IMR-90 (cell line): ENCODE measurements at regions not wholly inside any gene's neighbourhood (a gene's known extent, or its start where the extent isn't known, plus 50 kb on each side); places are given as distances from the start of the nearest gene placed in this dataset.

ENCODE experiments used
- ATAC-seq: fragments of 200-7000 bp; cut with Tn5 transposase; 2 replicates; pipeline ENCODE4 v1.9.1; 2020; ENCODE audit warnings: low read depth, mild to moderate bottlenecking, moderate library complexity
- BruUV-seq: library from RNA; stranded (reverse); fragments of 400-500 nt; replicated peaks from 2 replicates; lab custom pipeline; 2021; lab: Mats Ljungman, UMichigan
- CTCF ChIA-PET: fragments of 300-600 bp; formaldehyde crosslinking; extraction: SDS; loops from one replicate; lab custom pipeline; 2021; ENCODE audit warnings: antibody characterized with exemption; lab: Yijun Ruan, JAX
- POLR2A ChIA-PET: fragments of 300-600 bp; sonication (Branson Sonifier 250); formaldehyde crosslinking; loops from one replicate; lab custom pipeline; 2022; ENCODE audit warnings: antibody characterized with exemption; ENCODE audit not compliant: unreplicated experiment; lab: Charles Lee
- DNase-seq: peaks from one replicate; pipeline ENCODE4 v3.0.0; 2013
- H2AFZ ChIP-seq: replicated peaks from 2 replicates; pipeline ENCODE3; 2013; ENCODE audit warnings: low read length, mild to moderate bottlenecking; ENCODE audit not compliant: poor library complexity
- H2AK5ac ChIP-seq: 2 replicates; pipeline ENCODE4 v1.6.1; 2013; ENCODE audit warnings: low read depth, low read length, inconsistent platforms
- H2AK9ac ChIP-seq: replicated peaks from 2 replicates; pipeline ENCODE3; 2013; ENCODE audit warnings: mild to moderate bottlenecking, low read depth, low read length, moderate library complexity; ENCODE audit not compliant: poor library complexity
- H2BK120ac ChIP-seq: 2 replicates; pipeline ENCODE4 v1.6.1; 2013; ENCODE audit warnings: low read depth, low read length, inconsistent platforms
- H2BK15ac ChIP-seq: 3 replicates; pipeline ENCODE4 v1.6.1; 2013; ENCODE audit warnings: low read depth, low read length, inconsistent platforms
- H2BK20ac ChIP-seq: 2 replicates; pipeline ENCODE4 v1.6.1; 2013; ENCODE audit warnings: low read depth, mild to moderate bottlenecking, inconsistent platforms, low read length, moderate library complexity
- H2BK5ac ChIP-seq: 2 replicates; pipeline ENCODE4 v1.6.1; 2013; ENCODE audit warnings: mild to moderate bottlenecking, low read depth, low read length, inconsistent platforms; ENCODE audit not compliant: poor library complexity, severe bottlenecking
- H3K14ac ChIP-seq: replicated peaks from 2 replicates; pipeline ENCODE4 v1.6.1; 2013; ENCODE audit warnings: low read depth, low read length, inconsistent platforms
- H3K18ac ChIP-seq: 2 replicates; pipeline ENCODE4 v1.6.1; 2013; ENCODE audit warnings: low read depth, low read length, control low read depth
- H3K23ac ChIP-seq: 2 replicates; pipeline ENCODE4 v1.6.1; 2013; ENCODE audit warnings: low read depth, low read length, inconsistent platforms
- H3K27ac ChIP-seq: 2 replicates; pipeline ENCODE4 v1.5.1; 2013; ENCODE audit warnings: mild to moderate bottlenecking, control low read depth, low read length; ENCODE audit not compliant: insufficient read depth
- H3K27me3 ChIP-seq: 2 replicates; pipeline ENCODE4 v1.6.1; 2013; ENCODE audit warnings: low read length; ENCODE audit not compliant: control insufficient read depth, insufficient read depth
- H3K36me3 ChIP-seq: 2 replicates; pipeline ENCODE4 v1.6.1; 2013; ENCODE audit warnings: low read length, mixed read lengths; ENCODE audit not compliant: control insufficient read depth, insufficient read depth
- H3K4ac ChIP-seq: 2 replicates; pipeline ENCODE4 v1.6.1; 2013; ENCODE audit warnings: low read depth, low read length, inconsistent platforms
- H3K4me1 ChIP-seq: 2 replicates; pipeline ENCODE4 v1.6.1; 2013; ENCODE audit warnings: low read length, mixed read lengths; ENCODE audit not compliant: control insufficient read depth, insufficient read depth
- H3K4me2 ChIP-seq: 2 replicates; pipeline ENCODE4 v1.6.1; 2013; ENCODE audit warnings: low read depth, mild to moderate bottlenecking, control low read depth, low read length, moderate library complexity
- H3K4me3 ChIP-seq: 2 replicates; pipeline ENCODE4 v1.5.1; 2013; ENCODE audit warnings: low read depth, mild to moderate bottlenecking, control low read depth, low read length, moderate library complexity; ENCODE audit not compliant: insufficient read depth
- H3K56ac ChIP-seq: 2 replicates; pipeline ENCODE4 v1.6.1; 2013; ENCODE audit warnings: low read length, inconsistent platforms; ENCODE audit not compliant: insufficient read depth; ENCODE audit errors: extremely low read depth
- H3K79me1 ChIP-seq, 2 experiments: 2 replicates each; pipeline ENCODE4 v1.6.1; 2013; ENCODE audit warnings: low read length in 2 of 2, inconsistent platforms in 1 of 2, low read depth in 1 of 2
- H3K9ac ChIP-seq: 2 replicates; pipeline ENCODE4 v1.6.1; 2013; ENCODE audit warnings: low read depth, low read length, control low read depth
- H3K9me1 ChIP-seq: 2 replicates; pipeline ENCODE4 v1.6.1; 2013; ENCODE audit warnings: low read length, inconsistent platforms; ENCODE audit not compliant: insufficient read depth
- H3K9me3 ChIP-seq: 2 replicates; pipeline ENCODE4 v1.6.1; 2013; ENCODE audit warnings: low read length; ENCODE audit not compliant: control insufficient read depth, insufficient read depth
- H4K20me1 ChIP-seq: 2 replicates; pipeline ENCODE4 v1.6.1; 2013; ENCODE audit warnings: low read length, inconsistent platforms; ENCODE audit not compliant: insufficient read depth
- H4K5ac ChIP-seq: 2 replicates; pipeline ENCODE4 v1.6.1; 2013; ENCODE audit warnings: mild to moderate bottlenecking, low read depth, low read length, control low read depth
- H4K8ac ChIP-seq, 2 experiments: 2 replicates each; pipeline ENCODE4 v1.6.1; 2013; ENCODE audit warnings: low read depth in 2 of 2, low read length in 2 of 2, control low read depth in 1 of 2, inconsistent platforms in 1 of 2
- H4K91ac ChIP-seq: 2 replicates; pipeline ENCODE4 v1.6.1; 2013; ENCODE audit warnings: low read depth, low read length, inconsistent platforms; ENCODE audit not compliant: insufficient read depth
- BHLHE40 ChIP-seq: fragments of 150-350 bp; IDR thresholded peaks from 2 replicates; pipeline ENCODE4 v1.6.1; 2016; ENCODE audit warnings: mild to moderate bottlenecking, low read depth, low read length
- CEBPB ChIP-seq: IDR thresholded peaks from 2 replicates; pipeline ENCODE4 v1.6.1; 2012; ENCODE audit warnings: low read depth, low read length, improper control_type of control experiment
- FOS ChIP-seq: fragments of 150-350 bp; IDR thresholded peaks from 2 replicates; pipeline ENCODE4 v1.6.1; 2016; ENCODE audit warnings: low read depth, low read length
- MAFK ChIP-seq: IDR thresholded peaks from 2 replicates; pipeline ENCODE4 v1.6.1; 2012; ENCODE audit warnings: low read depth, low read length, improper control_type of control experiment
- MAZ ChIP-seq: IDR thresholded peaks from 2 replicates; pipeline ENCODE4 v1.6.1; 2012; ENCODE audit warnings: low read depth, mild to moderate bottlenecking, low read length, improper control_type of control experiment, moderate library complexity, borderline replicate concordance
- RFX5 ChIP-seq: IDR thresholded peaks from 2 replicates; pipeline ENCODE4 v1.8.0; 2012; ENCODE audit warnings: low read depth, mild to moderate bottlenecking, low read length, moderate library complexity
- SMC3 ChIP-seq: fragments of 150-350 bp; IDR thresholded peaks from 2 replicates; pipeline ENCODE4 v1.6.1; 2016; ENCODE audit warnings: low read depth, mild to moderate bottlenecking, antibody characterized with exemption, low read length, moderate library complexity
- WGBS, 2 experiments: methylation state at CpG; one replicate each; pipeline versions ENCODE4 v1.1.5 to v1.1.7; 2013; ENCODE audit warnings: missing lambda C conversion rate in 2 of 2; ENCODE audit not compliant: insufficient read length in 1 of 2; ENCODE audit errors: extremely low coverage in 2 of 2; 5-methylcytosine and 5-hydroxymethylcytosine counted together
- dilution Hi-C: fragments of 300-500 bp; cut with HindIII; formaldehyde crosslinking; loops from one replicate; pipeline ENCODE4 v1.14.3; 2018; ENCODE audit warnings: low sequenced_read_pairs; ENCODE audit not compliant: unreplicated experiment
- in situ Hi-C: fragments of 300-500 bp; cut with MboI; formaldehyde crosslinking; loops from 3 replicates; pipeline ENCODE4 v1.14.3; 2019; ENCODE audit warnings: low sequenced_read_pairs, inconsistent platforms, mixed read lengths
- intact Hi-C: fragments of 100-400 bp; cut with micrococcal nuclease; formaldehyde crosslinking; loops from 2 replicates; pipeline ENCODE4 v1.10.0; 2022
- TF ChIP-seq, protein P1 (sequence below): fragments of 150-350 bp; IDR thresholded peaks from 2 replicates; pipeline ENCODE4 v1.6.1; 2017; ENCODE audit warnings: mild to moderate bottlenecking, antibody characterized with exemption, low read length, low read depth
- TF ChIP-seq, protein P2 (sequence below): conservative IDR thresholded peaks from 2 replicates; pipeline ENCODE4 v1.5.1; 2012; ENCODE audit warnings: mild to moderate bottlenecking, low read depth, low read length, improper control_type of control experiment
- TF ChIP-seq, protein P3 (sequence below): fragments of 150-350 bp; IDR thresholded peaks from 2 replicates; pipeline ENCODE4 v1.6.1; 2016; ENCODE audit warnings: low read depth, mild to moderate bottlenecking, low read length, moderate library complexity, borderline replicate concordance

DNA sequence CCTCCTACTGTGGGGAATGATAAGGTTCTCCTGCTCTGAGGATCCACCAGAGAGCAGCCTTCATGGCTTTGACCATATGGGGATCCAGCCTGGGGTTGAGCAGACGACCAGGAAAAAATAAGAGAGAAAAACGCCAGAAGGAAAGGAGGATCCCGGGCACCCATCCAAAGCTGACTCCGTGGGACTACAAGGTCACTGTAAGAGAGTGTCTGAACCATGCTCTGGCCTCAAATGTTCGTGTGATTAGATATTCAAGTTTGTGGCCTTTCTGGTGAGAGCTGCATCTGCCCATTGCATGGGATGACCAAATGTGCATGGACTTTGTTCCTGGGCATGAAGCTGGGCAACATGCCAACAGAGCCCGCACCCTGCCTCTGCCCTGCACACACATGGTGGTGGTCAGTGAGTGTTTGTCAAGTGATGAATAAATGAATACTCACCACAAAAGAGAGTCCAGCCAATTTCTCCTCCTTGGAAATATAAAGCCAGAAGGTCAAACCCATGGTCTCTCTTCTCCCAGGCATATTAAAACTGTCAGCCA lies 346.0 kb upstream of the GATB start:
- H3K9me3 ChIP-seq, result no peaks in the 10 kb centered on the region
- peaks cover 7% of the 10 kb centered on the region for H3K4me1 ChIP-seq
- no peak overlapping the region for H3K9ac ChIP-seq
- no peak overlapping the region for H3K23ac ChIP-seq
- no peak overlapping the region; the same call in 1 of the 2 replicates for H3K14ac ChIP-seq
- H3K4ac ChIP-seq, result peak overlapping the region; percentile 82
- H3K27me3 ChIP-seq, result no peaks in the 10 kb centered on the region
- ChIA-PET CTCF (no interaction called here), POLR2A (no interaction called here)
- no peak overlapping the region; the same call in 1 of the 2 replicates for H3K27ac ChIP-seq
- H2AK9ac ChIP-seq, result no peak overlapping the region
- no peaks in the 10 kb centered on the region for H4K20me1 ChIP-seq
- dilution Hi-C loops, result no loop called here
- H3K36me3 ChIP-seq, result no peaks in the 10 kb centered on the region
- peak overlapping the region; percentile 80; the same call in 1 of the 2 replicates for H2BK120ac ChIP-seq
- H4K8ac ChIP-seq, result peak overlapping the region in 1 of 2 experiments; percentile 54; a peak in 1 of 4 replicates
- no TSS peak for BruUV-seq
- H3K56ac ChIP-seq, result no peak overlapping the region
- no peak overlapping the region for H3K18ac ChIP-seq
- H3K79me1 ChIP-seq, result no peaks in the 10 kb centered on the region
- H2AFZ ChIP-seq, result peak overlapping the region; percentile 33
- in situ Hi-C loops, result no loop called here
- H4K91ac ChIP-seq, result peak overlapping the region; percentile 65; the same call in 1 of the 2 replicates
- H4K5ac ChIP-seq, result no peak overlapping the region
- 60% methylated on average over 1 of the region's 6 CpGs; no CpG with 5 or more reads in 1 of the 2 experiments for WGBS, 2 experiments
- H2BK15ac ChIP-seq, result peak overlapping the region; percentile 41; the same call in 2 of the 3 replicates
- no peak overlapping the region for H3K4me2 ChIP-seq
- H2BK20ac ChIP-seq, result 0 out of 2 replicates have a peak overlapping the region, but pooled peaks have one; percentile 73
- intact Hi-C loops, result loop anchor here (10.0 kb wide), 2 partner anchors 248 to 278 kb away; no protein-coding TSS in a partner anchor
- no peak overlapping the region for H3K4me3 ChIP-seq
- no peak for DNase-seq
- peaks cover 5% of the 10 kb centered on the region; the same call in 1 of the 2 replicates for H3K9me1 ChIP-seq
- no peak for ATAC-seq
- peak overlapping the region; percentile 91 for H2AK5ac ChIP-seq
- no peak overlapping the region for H2BK5ac ChIP-seq
- TF ChIP-seq CEBPB (no peak), BHLHE40 (no peak), MAFK (no peak), RFX5 (no peak), FOS (no peak), MAZ (no peak), SMC3 (no peak)
- TF ChIP-seq, protein P1, sequence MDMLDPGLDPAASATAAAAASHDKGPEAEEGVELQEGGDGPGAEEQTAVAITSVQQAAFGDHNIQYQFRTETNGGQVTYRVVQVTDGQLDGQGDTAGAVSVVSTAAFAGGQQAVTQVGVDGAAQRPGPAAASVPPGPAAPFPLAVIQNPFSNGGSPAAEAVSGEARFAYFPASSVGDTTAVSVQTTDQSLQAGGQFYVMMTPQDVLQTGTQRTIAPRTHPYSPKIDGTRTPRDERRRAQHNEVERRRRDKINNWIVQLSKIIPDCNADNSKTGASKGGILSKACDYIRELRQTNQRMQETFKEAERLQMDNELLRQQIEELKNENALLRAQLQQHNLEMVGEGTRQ, result no peak
- TF ChIP-seq, protein P2, sequence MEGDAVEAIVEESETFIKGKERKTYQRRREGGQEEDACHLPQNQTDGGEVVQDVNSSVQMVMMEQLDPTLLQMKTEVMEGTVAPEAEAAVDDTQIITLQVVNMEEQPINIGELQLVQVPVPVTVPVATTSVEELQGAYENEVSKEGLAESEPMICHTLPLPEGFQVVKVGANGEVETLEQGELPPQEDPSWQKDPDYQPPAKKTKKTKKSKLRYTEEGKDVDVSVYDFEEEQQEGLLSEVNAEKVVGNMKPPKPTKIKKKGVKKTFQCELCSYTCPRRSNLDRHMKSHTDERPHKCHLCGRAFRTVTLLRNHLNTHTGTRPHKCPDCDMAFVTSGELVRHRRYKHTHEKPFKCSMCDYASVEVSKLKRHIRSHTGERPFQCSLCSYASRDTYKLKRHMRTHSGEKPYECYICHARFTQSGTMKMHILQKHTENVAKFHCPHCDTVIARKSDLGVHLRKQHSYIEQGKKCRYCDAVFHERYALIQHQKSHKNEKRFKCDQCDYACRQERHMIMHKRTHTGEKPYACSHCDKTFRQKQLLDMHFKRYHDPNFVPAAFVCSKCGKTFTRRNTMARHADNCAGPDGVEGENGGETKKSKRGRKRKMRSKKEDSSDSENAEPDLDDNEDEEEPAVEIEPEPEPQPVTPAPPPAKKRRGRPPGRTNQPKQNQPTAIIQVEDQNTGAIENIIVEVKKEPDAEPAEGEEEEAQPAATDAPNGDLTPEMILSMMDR, result no peak
- TF ChIP-seq, protein P3, sequence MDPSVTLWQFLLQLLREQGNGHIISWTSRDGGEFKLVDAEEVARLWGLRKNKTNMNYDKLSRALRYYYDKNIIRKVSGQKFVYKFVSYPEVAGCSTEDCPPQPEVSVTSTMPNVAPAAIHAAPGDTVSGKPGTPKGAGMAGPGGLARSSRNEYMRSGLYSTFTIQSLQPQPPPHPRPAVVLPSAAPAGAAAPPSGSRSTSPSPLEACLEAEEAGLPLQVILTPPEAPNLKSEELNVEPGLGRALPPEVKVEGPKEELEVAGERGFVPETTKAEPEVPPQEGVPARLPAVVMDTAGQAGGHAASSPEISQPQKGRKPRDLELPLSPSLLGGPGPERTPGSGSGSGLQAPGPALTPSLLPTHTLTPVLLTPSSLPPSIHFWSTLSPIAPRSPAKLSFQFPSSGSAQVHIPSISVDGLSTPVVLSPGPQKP, result no peak
